ENCODE measurements at regions not wholly inside any gene's neighbourhood (a gene's known extent, or its start where the extent isn't known, plus 50 kb on each side); places are given as distances from the start of the nearest gene placed in this dataset.

DNA sequence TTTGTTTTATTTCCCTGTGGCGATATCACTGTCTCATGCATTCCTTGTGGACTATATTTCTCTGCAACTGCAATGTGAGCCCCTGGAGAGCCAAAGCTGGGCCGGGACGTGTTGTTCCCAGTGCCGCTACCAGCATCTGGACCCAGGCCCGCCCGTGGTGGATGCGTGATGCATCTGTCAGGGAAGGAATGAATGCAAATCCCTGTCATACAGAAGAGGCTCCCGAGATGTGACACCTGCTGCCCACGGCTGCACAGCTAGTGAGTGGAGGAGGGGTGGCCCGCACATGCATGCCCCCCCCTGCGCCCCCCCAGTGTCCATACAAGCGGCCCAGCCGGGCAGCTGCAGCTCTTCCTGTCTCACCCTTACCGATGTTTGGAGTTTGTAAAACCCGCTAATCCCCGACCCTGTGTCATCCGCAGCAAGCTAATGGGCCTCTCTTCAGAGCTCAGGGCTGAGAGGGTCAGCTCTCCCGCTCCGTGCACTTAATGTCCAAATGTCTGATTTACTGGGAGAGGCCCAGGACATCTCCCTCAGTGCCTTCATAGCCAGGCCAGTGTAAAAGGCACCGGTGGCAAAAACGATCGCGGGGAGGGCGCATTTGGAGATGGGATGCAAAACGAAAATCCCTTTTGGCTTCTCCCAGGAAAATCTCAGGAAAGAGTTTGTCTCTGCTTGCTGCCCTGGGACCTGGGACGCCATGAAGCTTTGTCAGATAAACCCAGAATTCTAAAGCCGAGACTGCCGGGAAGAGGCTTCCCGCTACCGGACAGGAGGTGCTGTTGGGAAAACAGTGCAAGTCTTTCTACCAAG lies 91.8 kb downstream of the FOXL1 start:
- TF ChIP-seq POLR2A (IDR thresholded peaks at IDR 0.05; ENCODE audit: low read length) (no peak), GATA1 (IDR thresholded peaks at IDR 0.05; ENCODE audit: low read depth, low read length) (no peak)

Data from erythroblast (primary cell).